Vagina (tissue), 2 donors: ENCODE measurements at regions not wholly inside any gene's neighbourhood (a gene's known extent, or its start where the extent isn't known, plus 50 kb on each side); places are given as distances from the start of the nearest gene placed in this dataset.

ENCODE experiments used
- DNase-seq, 2 donors: peaks; one replicate each; pipeline ENCODE4 v3.0.0-alpha.2; 2017; ENCODE audit errors: extremely low spot score in 2 of 2
- H3K27ac ChIP-seq: fragments of 200-600 bp; sonication (generic); one replicate; pipeline ENCODE4 v1.5.1; 2019
- H3K27me3 ChIP-seq: fragments of 200-600 bp; sonication (generic); one replicate; pipeline ENCODE4 v1.5.1; 2019
- H3K36me3 ChIP-seq, 2 donors: fragments of 200-600 bp; sonication (generic); one replicate each; pipeline ENCODE4 v1.5.1; 2017 to 2019
- H3K4me1 ChIP-seq: fragments of 200-600 bp; sonication (generic); one replicate; pipeline ENCODE4 v1.5.1; 2019
- H3K4me3 ChIP-seq, 2 donors: fragments of 200-600 bp; sonication (generic); 1 replicate in 1 of 2; 2 replicates in 1 of 2; pipeline ENCODE4 v1.5.1; 2016 to 2019
- H3K9me3 ChIP-seq: fragments of 200-600 bp; sonication (generic); one replicate; pipeline ENCODE4 v1.5.1; 2019
- POLR2A ChIP-seq, 2 donors: fragments of 450-650 bp; IDR thresholded peaks; one replicate each; pipeline ENCODE4 v1.6.1; 2017; ENCODE audit warnings: antibody characterized with exemption in 2 of 2, mild to moderate bottlenecking in 2 of 2, moderate library complexity in 2 of 2
- POLR2AphosphoS5 ChIP-seq, 2 donors: sonication (generic); formaldehyde crosslinking; IDR thresholded peaks; one replicate each; pipeline ENCODE4 v1.9.0; 2017; ENCODE audit warnings: antibody characterized with exemption in 2 of 2, mild to moderate bottlenecking in 2 of 2, low read depth in 1 of 2; ENCODE audit not compliant: insufficient read depth in 1 of 2
- intact Hi-C: fragments of 100-400 bp; cut with DNase I; formaldehyde crosslinking; loops from one replicate; pipeline ENCODE4 v1.15.1; 2023
- TF ChIP-seq, protein P1 (sequence below), 3 experiments: fragments of 450-650 bp in 2 of 3; fragments of 200-600 bp in 1 of 3; sonication (generic) in 1 of 3; IDR thresholded peaks; one replicate each; pipeline ENCODE4 v1.5.1; 2017 to 2019; ENCODE audit warnings: antibody characterized with exemption in 3 of 3, mild to moderate bottlenecking in 2 of 3, moderate library complexity in 2 of 3

GRCh38 chr2:121159291-121160071 is 125.5 kb downstream of the TFCP2L1 start:
- intact Hi-C loops = no loop called here
- TF ChIP-seq, protein P1, sequence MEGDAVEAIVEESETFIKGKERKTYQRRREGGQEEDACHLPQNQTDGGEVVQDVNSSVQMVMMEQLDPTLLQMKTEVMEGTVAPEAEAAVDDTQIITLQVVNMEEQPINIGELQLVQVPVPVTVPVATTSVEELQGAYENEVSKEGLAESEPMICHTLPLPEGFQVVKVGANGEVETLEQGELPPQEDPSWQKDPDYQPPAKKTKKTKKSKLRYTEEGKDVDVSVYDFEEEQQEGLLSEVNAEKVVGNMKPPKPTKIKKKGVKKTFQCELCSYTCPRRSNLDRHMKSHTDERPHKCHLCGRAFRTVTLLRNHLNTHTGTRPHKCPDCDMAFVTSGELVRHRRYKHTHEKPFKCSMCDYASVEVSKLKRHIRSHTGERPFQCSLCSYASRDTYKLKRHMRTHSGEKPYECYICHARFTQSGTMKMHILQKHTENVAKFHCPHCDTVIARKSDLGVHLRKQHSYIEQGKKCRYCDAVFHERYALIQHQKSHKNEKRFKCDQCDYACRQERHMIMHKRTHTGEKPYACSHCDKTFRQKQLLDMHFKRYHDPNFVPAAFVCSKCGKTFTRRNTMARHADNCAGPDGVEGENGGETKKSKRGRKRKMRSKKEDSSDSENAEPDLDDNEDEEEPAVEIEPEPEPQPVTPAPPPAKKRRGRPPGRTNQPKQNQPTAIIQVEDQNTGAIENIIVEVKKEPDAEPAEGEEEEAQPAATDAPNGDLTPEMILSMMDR (IDR thresholded peaks at IDR 0.05) = no peak
- TF ChIP-seq POLR2A (IDR thresholded peaks at IDR 0.05) (no peak), POLR2AphosphoS5 (IDR thresholded peaks at IDR 0.05; ENCODE audit: insufficient read depth in 1 of 2, low read depth in 1 of 2) (no peak)

DNA sequence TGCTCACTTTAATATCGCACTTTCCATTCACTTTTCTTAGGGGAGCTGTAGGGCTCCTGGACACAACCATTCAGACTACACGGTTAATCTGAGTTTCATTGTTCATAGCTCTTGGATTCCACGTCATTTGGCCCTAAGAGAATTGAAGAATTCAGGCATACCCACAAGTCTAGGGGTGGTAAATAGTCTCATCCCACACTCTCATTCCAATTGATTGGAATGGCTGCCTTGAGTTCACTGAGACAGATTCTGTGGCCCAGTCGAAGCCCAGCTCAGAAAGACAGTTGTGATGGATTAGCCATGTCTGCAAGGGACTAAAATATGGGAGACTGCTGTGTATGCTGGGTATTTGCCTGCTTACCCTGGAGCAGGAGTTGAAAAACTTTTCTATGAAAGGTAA is 124.6 kb downstream of the TFCP2L1 start:
- Histone ChIP-seq H3K27me3 (no peaks in the 10 kb centered on the region), H3K4me3 (no peak overlapping the region), H3K36me3 (no peaks in the 10 kb centered on the region), H3K27ac (no peak overlapping the region), H3K4me1 (peaks cover under 1% of the 10 kb centered on the region), H3K9me3 (no peaks in the 10 kb centered on the region)
- intact Hi-C loops = no loop called here
- DNase-seq = no peak
- TF ChIP-seq POLR2A (IDR thresholded peaks at IDR 0.05) (no peak), POLR2AphosphoS5 (IDR thresholded peaks at IDR 0.05; ENCODE audit: insufficient read depth in 1 of 2, low read depth in 1 of 2) (no peak)
- TF ChIP-seq, protein P1 (IDR thresholded peaks at IDR 0.05) = no peak

More at GRCh38 chr2:121159291-121160071, 125.5 kb downstream of the TFCP2L1 start:
- Histone ChIP-seq H3K9me3 (no peaks in the 10 kb centered on the region), H3K27ac (no peak overlapping the region), H3K4me1 (peaks cover 9% of the 10 kb centered on the region), H3K36me3 (no peaks in the 10 kb centered on the region), H3K4me3 (no peak overlapping the region), H3K27me3 (no peaks in the 10 kb centered on the region)
- DNase-seq = no peak

- intact Hi-C loops = no loop called here
- H3K9me3 ChIP-seq = no peaks in the 10 kb centered on the region
- H3K36me3 ChIP-seq = no peaks in the 10 kb centered on the region
- H3K27ac ChIP-seq = no peak overlapping the region
- no peaks in the 10 kb centered on the region for H3K4me1 ChIP-seq
- H3K27me3 ChIP-seq = no peaks in the 10 kb centered on the region
- no peak overlapping the region for H3K4me3 ChIP-seq
- no peak for DNase-seq
- TF ChIP-seq POLR2AphosphoS5 (IDR thresholded peaks at IDR 0.05; ENCODE audit: insufficient read depth in 1 of 2, low read depth in 1 of 2) (no peak), POLR2A (IDR thresholded peaks at IDR 0.05) (no peak)
- TF ChIP-seq, protein P1 (IDR thresholded peaks at IDR 0.05) = no peak
Measured at GRCh38 chr2:121161272-121161671, 123.7 kb downstream of the TFCP2L1 start.

GRCh38 chr2:121162893-121163292 is 122.1 kb downstream of the TFCP2L1 start:
- H3K9me3 ChIP-seq = no peaks in the 10 kb centered on the region
- no peak overlapping the region for H3K27ac ChIP-seq
- no peak overlapping the region for H3K4me3 ChIP-seq
- H3K4me1 ChIP-seq = no peaks in the 10 kb centered on the region
- intact Hi-C loops = no loop called here
- H3K36me3 ChIP-seq = no peaks in the 10 kb centered on the region
- H3K27me3 ChIP-seq = no peaks in the 10 kb centered on the region
- DNase-seq = no peak
- TF ChIP-seq POLR2AphosphoS5 (IDR thresholded peaks at IDR 0.05; ENCODE audit: insufficient read depth in 1 of 2, low read depth in 1 of 2) = no peak
- TF ChIP-seq, protein P1 (IDR thresholded peaks at IDR 0.05) = no peak
- no peak for TF ChIP-seq POLR2A (IDR thresholded peaks at IDR 0.05)

DNA sequence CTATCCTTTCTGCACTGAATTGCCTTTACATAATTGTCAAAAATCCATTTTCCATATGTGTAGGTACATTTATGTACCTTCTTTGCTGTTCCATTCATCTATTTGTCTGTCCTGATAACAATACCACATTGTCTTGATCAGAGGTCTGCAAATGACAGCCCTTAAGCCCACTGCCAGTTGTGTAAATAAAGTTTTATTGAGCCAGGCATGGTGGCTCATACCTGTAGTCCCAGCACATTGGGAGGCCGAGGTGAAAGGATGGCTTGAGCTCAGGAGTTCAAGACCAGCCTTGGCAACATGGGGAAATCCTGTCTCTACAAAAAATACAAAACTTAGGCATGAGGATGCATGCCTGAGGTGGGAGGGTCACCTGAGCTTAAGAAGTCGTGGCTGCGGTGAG is 121.0 kb downstream of the TFCP2L1 start:
- no peak overlapping the region for H3K4me3 ChIP-seq
- TF ChIP-seq POLR2AphosphoS5 (IDR thresholded peaks at IDR 0.05; ENCODE audit: insufficient read depth in 1 of 2, low read depth in 1 of 2) = no peak
- TF ChIP-seq, protein P1 (IDR thresholded peaks at IDR 0.05) = no peak
- TF ChIP-seq POLR2A (IDR thresholded peaks at IDR 0.05) = no peak
- H3K4me1 ChIP-seq = no peaks in the 10 kb centered on the region
- intact Hi-C loops = no loop called here
- H3K27ac ChIP-seq = no peak overlapping the region
- DNase-seq = no peak
- H3K27me3 ChIP-seq = no peaks in the 10 kb centered on the region
- H3K9me3 ChIP-seq = no peaks in the 10 kb centered on the region
- no peaks in the 10 kb centered on the region for H3K36me3 ChIP-seq
